ENCODE measurements at regions not wholly inside any gene's neighbourhood (a gene's known extent, or its start where the extent isn't known, plus 50 kb on each side); places are given as distances from the start of the nearest gene placed in this dataset.

DNA sequence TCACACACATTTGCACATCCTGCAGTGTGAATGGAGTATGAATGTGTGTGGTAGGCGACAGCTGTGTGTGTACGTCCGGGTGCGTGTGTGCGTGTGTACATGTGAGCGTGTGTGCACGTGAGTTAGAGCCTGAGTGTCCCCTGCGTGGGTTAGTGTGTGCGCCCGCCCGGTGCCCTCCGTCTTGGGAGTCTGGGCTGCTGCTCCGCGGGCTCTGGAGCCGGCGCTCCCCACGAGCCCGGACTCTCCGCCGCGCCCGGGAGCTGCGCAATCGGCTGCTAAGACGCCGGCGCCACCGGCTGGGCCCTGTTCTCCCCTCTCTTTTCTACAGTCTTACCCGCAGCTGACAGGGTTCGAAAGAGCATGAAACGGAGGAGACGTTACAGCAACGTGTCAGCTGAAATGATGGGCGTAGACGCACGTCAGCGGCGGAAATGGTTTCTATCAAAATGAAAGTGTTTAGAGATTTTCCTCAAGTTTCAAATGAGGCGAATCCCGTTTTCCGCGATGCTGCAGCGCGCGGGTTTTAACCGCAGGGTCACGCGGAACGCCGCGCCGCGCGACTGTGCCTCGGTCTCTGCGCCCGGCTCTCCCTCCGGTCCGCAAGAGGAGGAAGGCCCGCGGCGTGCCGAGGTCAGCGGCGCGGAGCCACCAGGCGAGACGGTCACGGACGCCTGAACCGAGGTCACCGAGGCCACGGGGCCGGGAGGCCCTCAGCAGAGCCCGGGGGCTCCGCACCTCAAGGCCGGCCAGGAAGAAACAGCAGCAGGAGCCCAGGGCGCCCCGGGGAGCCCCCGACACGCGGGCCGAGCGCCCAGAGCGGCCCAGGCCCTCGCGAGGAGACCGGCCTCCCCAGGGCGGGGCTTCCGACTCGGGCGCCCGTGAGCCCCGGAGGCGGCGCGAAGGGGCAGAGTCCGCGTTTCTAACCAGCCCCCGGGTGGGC lies 95.3 kb upstream of the BHLHE23 start:
- H3K4me1 Mint-ChIP-seq, result peaks cover 11% of the 10 kb centered on the region
- H3K27me3 Mint-ChIP-seq, result peaks cover 15% of the 10 kb centered on the region
- DNase-seq, result peak; percentile 77
- H3K4me3 Mint-ChIP-seq, result peak overlapping the region; percentile 83
- no peaks in the 10 kb centered on the region for H3K36me3 Mint-ChIP-seq
- CTCF ChIA-PET, result no interaction called here
- H3K27ac Mint-ChIP-seq, result peak overlapping the region; percentile 91
- no peaks in the 10 kb centered on the region for H3K9me3 Mint-ChIP-seq

DNA sequence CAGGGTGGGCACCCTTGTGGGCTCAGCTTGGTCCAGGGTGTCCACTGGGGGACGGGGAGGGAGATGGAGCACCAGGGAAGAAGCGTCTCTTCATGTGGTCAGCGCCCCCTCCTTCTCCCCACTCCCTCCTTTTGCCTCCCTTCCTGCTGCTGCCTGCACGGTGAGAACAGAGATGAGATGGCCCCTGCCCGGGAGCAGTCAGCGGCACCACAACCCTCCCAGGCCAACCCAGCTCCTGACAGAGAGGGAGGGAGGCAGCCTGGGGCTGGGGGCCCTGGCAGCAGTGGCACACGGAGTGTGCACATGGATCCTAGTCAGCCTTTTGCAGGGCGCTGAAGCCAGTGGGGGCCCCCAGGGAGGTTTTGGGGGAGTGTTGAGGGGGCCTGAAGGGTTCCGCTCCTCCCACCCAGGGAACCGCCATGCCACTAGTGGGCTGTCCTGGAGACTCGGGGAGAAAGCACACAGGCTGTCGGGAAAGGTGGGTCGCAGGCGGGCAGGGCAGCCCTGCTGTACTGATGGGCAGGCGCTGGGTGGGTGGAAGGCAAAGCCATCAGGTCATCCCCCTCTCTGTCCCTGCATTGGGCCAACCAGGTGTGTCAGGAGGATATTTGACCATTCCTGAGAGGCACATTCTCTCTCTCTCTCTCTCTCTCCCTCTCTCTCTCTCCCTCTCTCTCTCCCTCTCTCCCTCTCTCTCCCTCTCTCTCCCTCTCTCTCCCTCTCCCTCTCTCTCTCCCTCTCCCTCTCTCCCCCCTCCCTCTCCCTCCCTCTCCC lies 94.3 kb upstream of the BHLHE23 start:
- DNase-seq, result peak; percentile 18
- Mint-ChIP-seq H3K9me3 (no peaks in the 10 kb centered on the region), H3K36me3 (no peaks in the 10 kb centered on the region), H3K4me3 (no peak overlapping the region), H3K27ac (no peak overlapping the region), H3K4me1 (peaks cover 11% of the 10 kb centered on the region), H3K27me3 (peaks cover 11% of the 10 kb centered on the region)
- CTCF ChIA-PET, result no interaction called here

DNA sequence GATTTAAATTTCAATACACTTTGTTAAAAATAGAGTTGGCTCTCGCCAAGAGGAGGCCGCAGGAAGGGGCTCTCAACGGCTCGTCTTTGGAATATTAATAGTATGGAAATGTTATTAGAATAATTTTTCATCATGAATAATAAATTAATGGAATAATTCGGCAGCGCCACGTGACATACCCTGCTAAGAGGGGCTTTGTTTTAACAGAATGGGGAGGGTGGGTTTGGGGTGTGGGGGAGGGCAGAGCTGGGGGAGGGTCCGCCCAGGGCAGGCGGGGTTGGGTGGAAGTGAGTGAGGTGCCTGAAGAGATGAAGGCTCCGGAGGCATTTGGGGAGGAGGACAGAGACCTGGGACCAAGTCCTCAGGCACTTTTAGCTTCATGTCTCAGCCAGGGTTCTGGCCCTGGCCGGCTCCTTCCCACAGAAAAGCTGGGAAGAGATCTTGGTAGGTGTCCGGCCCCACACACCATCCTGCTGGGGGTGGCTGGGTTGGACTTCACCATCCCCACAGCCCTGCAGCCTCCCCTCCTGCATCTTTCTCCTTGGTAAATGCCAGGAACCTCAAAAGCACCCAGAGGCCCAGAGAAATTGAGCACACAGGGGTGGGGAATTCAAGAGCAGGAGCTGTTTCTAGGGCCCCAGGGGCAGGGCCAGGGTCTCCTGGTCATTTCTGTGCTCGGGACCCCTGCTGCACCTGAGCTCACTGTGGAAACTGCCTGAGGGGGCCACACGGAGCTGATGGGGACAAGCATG lies 93.6 kb upstream of the BHLHE23 start:
- no peak overlapping the region for H3K27ac Mint-ChIP-seq
- no peak overlapping the region for H3K4me3 Mint-ChIP-seq
- DNase-seq, result peak; percentile 18
- H3K4me1 Mint-ChIP-seq, result peaks cover 11% of the 10 kb centered on the region
- peaks cover 11% of the 10 kb centered on the region for H3K27me3 Mint-ChIP-seq
- CTCF ChIA-PET, result no interaction called here
- no peaks in the 10 kb centered on the region for H3K9me3 Mint-ChIP-seq
- no peaks in the 10 kb centered on the region for H3K36me3 Mint-ChIP-seq

DNA sequence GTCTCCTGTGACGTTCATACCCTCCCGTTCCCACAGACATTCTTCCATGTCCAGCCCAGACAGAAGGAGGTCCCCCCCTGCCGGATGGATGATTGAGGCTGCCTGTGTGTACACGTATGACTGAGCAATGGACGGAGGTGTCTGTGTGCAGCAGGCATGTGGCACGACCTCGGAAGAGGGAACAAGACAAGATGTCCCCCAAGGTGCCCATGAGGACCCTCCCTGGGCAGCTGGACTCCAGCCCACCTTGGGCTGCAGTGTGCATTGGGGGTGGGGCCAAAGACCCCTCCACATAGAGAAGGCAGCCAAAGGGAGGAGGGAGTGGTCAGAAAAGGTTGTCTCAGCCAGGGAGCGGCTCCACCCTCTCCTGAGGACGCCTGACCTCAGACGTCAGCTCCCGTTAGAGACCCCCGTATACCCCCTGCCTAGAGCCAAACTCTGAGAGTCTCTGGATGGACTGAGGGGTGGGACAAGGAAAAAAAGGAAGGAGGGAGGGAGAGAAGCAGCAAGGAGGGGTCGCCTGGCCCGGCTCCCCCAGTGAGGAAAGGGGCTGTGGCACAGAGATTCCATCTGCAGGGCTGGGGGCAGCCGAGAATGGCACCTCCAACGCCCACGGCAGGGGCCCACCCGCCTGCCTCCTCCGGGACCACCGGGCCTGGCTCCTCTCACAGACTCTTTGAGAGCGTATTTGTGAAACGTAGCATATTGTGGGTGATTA lies 92.9 kb upstream of the BHLHE23 start:
- Mint-ChIP-seq H3K4me1 (peaks cover 11% of the 10 kb centered on the region), H3K36me3 (no peaks in the 10 kb centered on the region), H3K27ac (no peak overlapping the region), H3K9me3 (no peaks in the 10 kb centered on the region), H3K27me3 (peaks cover 13% of the 10 kb centered on the region), H3K4me3 (no peak overlapping the region)
- CTCF ChIA-PET, result no interaction called here
- DNase-seq, result peak; percentile 8

DNA sequence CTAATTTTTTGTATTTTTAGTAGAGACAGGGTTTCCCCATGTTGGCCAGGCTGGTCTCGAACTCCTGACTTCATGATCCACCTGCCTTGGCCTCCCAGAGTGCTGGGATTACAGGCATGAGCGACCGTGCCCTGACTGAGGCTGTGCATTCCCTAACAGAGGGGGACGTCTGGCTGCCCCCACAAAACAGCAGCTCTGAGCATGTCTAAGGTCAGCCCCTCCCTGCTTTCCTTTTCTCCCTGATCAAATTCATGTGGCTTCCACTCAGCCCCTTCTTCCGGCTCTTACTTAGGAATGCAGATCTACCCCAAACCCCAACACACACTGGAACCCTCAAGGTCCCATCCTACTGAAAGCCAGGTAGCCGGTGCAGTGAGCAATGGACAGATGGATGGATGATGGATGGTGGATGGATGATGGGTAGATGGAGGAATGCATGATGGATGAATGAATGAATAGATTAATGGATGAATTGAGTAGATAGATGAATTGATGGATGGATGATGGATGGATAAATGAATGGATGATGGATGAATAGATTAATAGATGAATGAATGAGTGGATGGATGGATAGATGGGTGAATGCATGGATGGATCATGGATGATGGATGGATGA lies 91.5 kb upstream of the BHLHE23 start:
- DNase-seq, result no peak
- H3K9me3 Mint-ChIP-seq, result no peaks in the 10 kb centered on the region
- CTCF ChIA-PET, result no interaction called here
- H3K4me3 Mint-ChIP-seq, result no peak overlapping the region
- no peak overlapping the region for H3K27ac Mint-ChIP-seq
- H3K4me1 Mint-ChIP-seq, result peaks cover 11% of the 10 kb centered on the region
- H3K36me3 Mint-ChIP-seq, result no peaks in the 10 kb centered on the region
- peaks cover 15% of the 10 kb centered on the region for H3K27me3 Mint-ChIP-seq

DNA sequence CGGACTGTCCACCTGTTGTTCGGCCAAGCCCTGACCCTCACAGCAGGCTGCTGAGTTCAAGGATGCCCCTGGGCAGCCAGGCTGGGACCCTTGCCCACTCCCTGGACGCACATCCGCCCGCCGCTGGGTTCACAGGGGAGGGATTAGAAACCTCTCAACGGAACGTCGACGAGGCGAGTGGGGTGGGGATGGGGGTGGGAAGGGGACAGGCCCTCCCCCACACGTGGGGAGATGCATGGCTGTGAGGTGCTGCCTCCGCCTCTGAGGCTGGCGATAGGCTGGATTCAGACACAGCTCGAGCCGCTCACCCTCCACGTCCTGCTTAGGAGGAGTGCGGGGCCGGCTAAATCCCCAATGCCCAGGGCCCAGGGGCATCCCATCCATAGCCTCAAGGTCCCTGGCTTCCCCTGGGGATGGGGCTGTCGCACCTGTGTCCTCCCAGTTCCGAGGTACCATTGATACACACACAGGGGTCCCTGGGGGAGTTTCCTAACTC lies 90.6 kb upstream of the BHLHE23 start:
- Mint-ChIP-seq H3K27me3 (peaks cover 23% of the 10 kb centered on the region), H3K9me3 (no peaks in the 10 kb centered on the region), H3K27ac (no peak overlapping the region), H3K4me1 (peaks cover 7% of the 10 kb centered on the region), H3K4me3 (no peak overlapping the region), H3K36me3 (no peaks in the 10 kb centered on the region)
- peak; percentile 6 for DNase-seq
- CTCF ChIA-PET, result no interaction called here

DNA sequence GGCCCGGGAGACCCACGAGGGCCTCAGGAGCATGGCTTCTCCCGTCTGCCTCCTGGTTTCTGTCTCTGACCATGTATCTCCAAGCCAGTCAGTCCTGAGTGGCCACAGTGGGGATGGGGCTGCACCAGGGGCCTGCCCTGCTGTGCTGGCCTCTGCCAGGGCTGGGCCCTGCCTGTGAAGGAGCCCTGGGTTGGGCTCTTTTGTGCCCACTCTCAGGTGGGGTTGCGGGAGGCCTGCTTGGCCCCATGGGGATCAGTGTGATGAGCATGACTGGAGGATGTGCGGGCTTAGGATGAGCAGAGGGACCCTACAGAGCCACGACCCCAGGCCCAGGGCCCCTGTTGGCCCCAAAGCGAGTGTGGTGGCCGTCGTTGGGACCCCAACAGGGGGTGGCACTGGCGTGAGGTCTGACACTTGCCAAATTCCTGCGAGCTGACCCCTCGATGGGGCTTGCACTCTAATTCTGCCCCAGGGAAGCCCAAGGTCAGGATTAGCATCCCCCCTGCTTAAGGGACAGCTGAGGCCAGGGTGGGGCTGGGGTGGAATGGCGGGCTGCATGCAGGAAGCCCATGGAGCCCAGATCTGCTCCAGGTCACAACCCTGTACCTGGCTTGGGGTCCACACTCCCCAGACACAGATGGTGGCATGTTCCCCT lies 90.0 kb upstream of the BHLHE23 start:
- H3K27ac Mint-ChIP-seq, result no peak overlapping the region
- CTCF ChIA-PET, result no interaction called here
- H3K4me3 Mint-ChIP-seq, result no peak overlapping the region
- DNase-seq, result peak; percentile 16
- peaks cover 23% of the 10 kb centered on the region for H3K27me3 Mint-ChIP-seq
- H3K36me3 Mint-ChIP-seq, result no peaks in the 10 kb centered on the region
- H3K4me1 Mint-ChIP-seq, result peaks cover 3% of the 10 kb centered on the region
- H3K9me3 Mint-ChIP-seq, result no peaks in the 10 kb centered on the region

DNA sequence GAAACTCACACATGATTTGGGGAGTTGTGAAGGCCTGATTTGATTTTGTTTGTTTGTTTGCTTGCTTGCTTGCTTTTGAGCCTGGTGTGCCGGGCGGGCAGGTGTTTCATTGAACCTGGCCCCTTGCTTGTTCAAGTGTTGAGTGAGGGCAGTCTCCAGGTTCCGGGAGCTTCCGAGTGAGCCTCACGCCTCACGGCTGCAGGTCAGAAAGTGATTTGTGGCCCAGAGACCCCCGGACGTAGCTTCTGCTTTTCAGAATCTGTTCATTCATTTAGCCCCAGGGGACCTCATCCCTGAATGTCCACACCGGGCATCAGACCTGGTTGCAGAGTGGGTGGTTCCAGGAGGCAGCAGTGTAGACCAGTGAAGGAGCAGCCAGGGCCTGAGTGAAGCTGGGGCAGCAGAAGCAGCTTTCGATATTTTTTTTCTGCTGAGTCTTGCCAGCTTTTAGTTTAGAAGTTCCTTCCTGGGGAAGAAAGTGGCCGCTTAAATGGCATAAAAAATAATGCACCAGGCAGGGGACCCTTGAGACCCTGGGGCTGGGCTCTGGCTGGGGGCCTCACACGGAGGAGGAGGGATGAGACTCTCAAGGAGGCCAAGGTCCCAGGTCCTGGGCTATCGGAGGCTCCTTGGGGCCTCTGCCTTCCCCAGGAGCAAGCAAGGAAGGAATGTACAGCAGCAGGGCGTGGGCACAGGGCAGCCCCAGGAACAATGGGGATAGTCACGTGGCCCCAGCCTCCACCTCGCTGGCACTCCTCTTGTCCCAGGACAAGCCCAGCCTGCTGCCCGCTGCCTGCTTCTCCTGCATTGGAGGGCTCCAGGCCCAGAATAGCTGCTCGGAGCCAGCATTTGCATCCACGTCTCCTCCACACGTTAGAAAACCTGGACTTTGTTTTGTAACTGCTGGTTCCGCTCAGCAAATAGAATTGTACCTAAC lies 89.2 kb upstream of the BHLHE23 start:
- Mint-ChIP-seq H3K4me3 (no peak overlapping the region), H3K36me3 (no peaks in the 10 kb centered on the region), H3K27me3 (peaks cover 20% of the 10 kb centered on the region), H3K9me3 (no peaks in the 10 kb centered on the region), H3K27ac (no peak overlapping the region), H3K4me1 (no peaks in the 10 kb centered on the region)
- DNase-seq, result peak; percentile 8
- CTCF ChIA-PET, result interaction anchor here (0.6 kb wide), 1 partner anchor 51 kb away, joined by 3 read pairs; no protein-coding TSS in a partner anchor

DNA sequence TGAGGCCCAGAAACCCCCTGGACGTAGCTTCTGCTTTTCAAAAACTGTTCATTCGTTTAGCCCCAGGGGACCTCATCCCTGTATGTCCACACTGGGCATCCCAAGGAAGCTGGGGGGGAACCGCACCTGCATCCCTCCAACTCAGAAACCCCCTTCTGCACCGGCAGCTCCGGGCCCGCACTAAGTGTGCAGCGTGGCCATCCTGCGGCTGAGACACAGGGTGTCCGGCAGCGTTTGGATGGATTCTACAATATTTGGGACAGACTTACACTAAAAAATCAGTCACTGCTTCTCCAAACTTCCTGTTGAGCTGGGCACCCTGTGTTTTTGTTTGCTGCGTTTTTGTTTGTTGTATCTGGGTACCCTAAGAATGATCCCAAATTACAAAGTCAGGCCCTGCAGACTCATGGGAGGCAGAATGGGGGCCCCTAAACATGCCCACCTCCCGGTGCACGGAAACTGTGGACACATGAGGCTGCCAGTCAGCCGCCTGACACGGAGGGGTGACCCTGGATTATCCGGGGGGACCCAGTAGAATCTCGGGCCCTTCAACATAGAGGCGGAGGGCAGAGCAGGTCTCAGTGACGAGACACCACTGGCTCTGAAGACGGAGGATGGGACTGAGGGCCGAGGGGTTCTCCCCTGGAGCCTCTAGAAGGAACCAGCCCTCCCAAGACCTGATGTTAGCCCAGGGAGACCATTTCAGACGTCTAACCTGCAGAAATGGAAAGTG lies 88.2 kb upstream of the BHLHE23 start:
- Mint-ChIP-seq H3K27me3 (peaks cover 16% of the 10 kb centered on the region), H3K9me3 (no peaks in the 10 kb centered on the region), H3K4me1 (no peaks in the 10 kb centered on the region), H3K4me3 (no peak overlapping the region), H3K36me3 (no peaks in the 10 kb centered on the region), H3K27ac (no peak overlapping the region)
- peak; percentile 12 for DNase-seq
- CTCF ChIA-PET, result interaction anchor here (0.6 kb wide), 1 partner anchor 50 kb away, joined by 3 read pairs; no protein-coding TSS in a partner anchor

DNA sequence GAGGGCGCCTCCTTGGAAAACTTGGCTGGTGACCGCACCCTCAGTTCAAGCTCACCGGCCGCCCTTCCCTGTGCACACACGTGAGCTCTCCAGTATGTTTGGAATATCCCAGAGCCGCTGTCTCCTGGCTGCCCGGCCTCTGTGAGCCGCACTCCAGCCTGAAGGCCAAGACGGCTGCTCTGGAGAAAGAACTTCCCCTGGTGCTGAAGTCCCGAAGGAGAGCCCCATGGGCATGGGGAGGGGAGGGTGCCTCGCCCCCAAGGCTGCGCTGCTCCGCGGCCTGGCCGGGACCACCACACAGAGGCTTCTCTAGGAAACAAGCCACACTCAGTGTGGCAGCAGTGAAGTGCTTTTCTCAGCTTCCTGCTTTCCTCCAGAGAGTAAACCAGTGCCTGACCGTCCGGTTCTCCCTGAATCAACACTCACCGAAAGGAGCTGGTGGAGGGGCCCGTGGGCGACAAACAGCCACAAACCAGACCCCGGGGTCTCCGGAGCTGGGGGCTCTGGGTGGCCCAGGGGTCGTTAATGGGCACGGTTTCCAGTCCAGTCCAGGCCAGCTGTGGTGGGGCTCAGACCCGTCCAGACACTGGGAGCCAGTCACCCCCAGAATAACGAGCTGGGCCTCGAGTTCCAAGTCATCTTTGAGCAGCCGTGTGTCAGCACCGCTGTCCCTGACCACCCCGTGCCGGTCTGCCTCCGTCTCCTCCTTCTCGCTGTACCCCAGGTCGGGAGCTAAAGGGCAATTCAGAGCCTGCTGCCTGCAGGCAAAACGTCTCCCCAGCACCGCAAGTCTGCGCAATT lies 87.4 kb upstream of the BHLHE23 start:
- CTCF ChIA-PET, result no interaction called here
- no peaks in the 10 kb centered on the region for H3K36me3 Mint-ChIP-seq
- no peak overlapping the region for H3K27ac Mint-ChIP-seq
- H3K4me1 Mint-ChIP-seq, result no peaks in the 10 kb centered on the region
- H3K9me3 Mint-ChIP-seq, result no peaks in the 10 kb centered on the region
- H3K27me3 Mint-ChIP-seq, result peaks cover 16% of the 10 kb centered on the region
- DNase-seq, result peak; percentile 17
- H3K4me3 Mint-ChIP-seq, result no peak overlapping the region

DNA sequence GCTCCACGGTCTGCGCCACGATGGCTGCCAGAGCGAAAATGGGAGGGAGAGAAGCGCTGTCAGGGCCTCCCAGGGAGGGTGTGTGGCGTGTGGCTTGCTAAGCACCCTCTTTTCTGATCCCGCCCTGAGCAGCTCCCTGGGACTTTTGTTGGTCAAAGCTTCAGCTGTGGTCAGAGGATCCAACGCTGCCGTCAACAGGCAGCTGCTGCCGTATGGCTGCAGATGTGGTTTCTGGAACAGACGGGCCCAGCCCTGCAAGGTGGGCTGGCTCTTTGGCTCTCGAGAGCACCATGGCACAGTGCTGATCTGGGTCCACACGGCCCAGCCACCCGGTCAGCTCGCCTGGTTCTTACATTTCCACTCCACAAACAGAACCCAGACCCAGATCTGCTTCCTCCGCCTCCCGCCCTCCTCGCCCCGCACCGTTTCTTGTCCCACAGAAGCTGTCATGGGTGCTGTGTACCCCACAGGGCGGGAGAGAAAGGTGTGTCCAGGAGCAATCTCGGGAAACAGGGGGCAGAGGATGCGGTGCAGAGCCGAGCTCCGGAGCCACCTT lies 86.0 kb upstream of the BHLHE23 start:
- CTCF ChIA-PET, result no interaction called here
- Mint-ChIP-seq H3K4me1 (no peaks in the 10 kb centered on the region), H3K4me3 (no peak overlapping the region), H3K27ac (no peak overlapping the region), H3K27me3 (peaks cover 16% of the 10 kb centered on the region), H3K9me3 (no peaks in the 10 kb centered on the region), H3K36me3 (no peaks in the 10 kb centered on the region)
- DNase-seq, result peak; percentile 5
